SU-DHL-6 (cell line): ENCODE measurements at regions not wholly inside any gene's neighbourhood (a gene's known extent, or its start where the extent isn't known, plus 50 kb on each side); places are given as distances from the start of the nearest gene placed in this dataset.

Experiments
- H2AFZ ChIP-seq: fragments of 200-600 bp; sonication (generic); 2 replicates; pipeline ENCODE4 v1.6.1; 2014; ENCODE audit warnings: low read depth, mild to moderate bottlenecking, moderate library complexity, mixed read lengths, antibody characterized with exemption, low read length; ENCODE audit not compliant: severe bottlenecking
- H3F3A ChIP-seq: fragments of 200-600 bp; shearing (Covaris generic); 2 replicates; pipeline ENCODE4 v1.6.0; 2016; ENCODE audit warnings: antibody characterized with exemption, mild to moderate bottlenecking; ENCODE audit not compliant: insufficient read depth
- H3K27ac ChIP-seq: fragments of 200-600 bp; sonication (generic); 2 replicates; pipeline ENCODE4 v1.5.1; 2016; ENCODE audit warnings: low read depth, mild to moderate bottlenecking, low read length, moderate library complexity, mixed read lengths
- H3K27me3 ChIP-seq: fragments of 200-600 bp; sonication (generic), shearing (Covaris generic); 2 replicates; pipeline ENCODE4 v1.6.0; 2014; ENCODE audit warnings: mild to moderate bottlenecking, low read length
- H3K36me3 ChIP-seq: fragments of 200-600 bp; sonication (generic); 2 replicates; pipeline ENCODE4 v1.6.1; 2014; ENCODE audit warnings: mild to moderate bottlenecking, low read length, mixed read lengths
- H3K4me2 ChIP-seq: fragments of 300-600, 200-600 bp; shearing (Covaris generic), sonication (generic); 2 replicates; pipeline ENCODE4 v1.6.0; 2014; ENCODE audit warnings: low read length, low read depth, mild to moderate bottlenecking; ENCODE audit not compliant: poor library complexity, severe bottlenecking
- H3K4me3 ChIP-seq: fragments of 200-600 bp; sonication (generic); 2 replicates; pipeline ENCODE4 v1.5.1; 2014; ENCODE audit warnings: antibody characterized with exemption, low read length, mild to moderate bottlenecking, mixed read lengths; ENCODE audit not compliant: insufficient read depth, poor library complexity, severe bottlenecking
- H3K79me2 ChIP-seq: fragments of 200-600 bp; sonication (generic); 2 replicates; pipeline ENCODE4 v1.6.1; 2014; ENCODE audit warnings: mild to moderate bottlenecking, low read length, moderate library complexity; ENCODE audit not compliant: insufficient read depth
- H3K9ac ChIP-seq: fragments of 200-600 bp; sonication (generic); 2 replicates; pipeline ENCODE4 v1.7.0; 2014; ENCODE audit warnings: mild to moderate bottlenecking, low read length
- H3K9me2 ChIP-seq: fragments of 200-600 bp; sonication (generic); replicated peaks from 2 replicates; pipeline ENCODE4 v1.6.1; 2014; ENCODE audit warnings: low read length; ENCODE audit not compliant: insufficient read depth
- H3K9me3 ChIP-seq: fragments of 200-600 bp; sonication (generic); 2 replicates; pipeline ENCODE4 v1.6.1; 2014; ENCODE audit warnings: low read length, mixed read lengths; ENCODE audit not compliant: insufficient read depth
- H4K20me1 ChIP-seq: fragments of 200-600 bp; sonication (generic); 2 replicates; pipeline ENCODE4 v1.6.1; 2014; ENCODE audit warnings: low read depth, mild to moderate bottlenecking, antibody characterized with exemption, low read length, moderate library complexity, mixed read lengths
- EZH2phosphoT487 ChIP-seq: fragments of 200-600 bp; sonication (generic), shearing (Covaris generic); conservative IDR thresholded peaks from 2 replicates; pipeline ENCODE4 v1.6.1; 2018; ENCODE audit warnings: mild to moderate bottlenecking, antibody characterized with exemption, low read length, moderate library complexity, mixed read lengths
- TF ChIP-seq, protein P1 (sequence below): fragments of 200-600 bp; sonication (generic); IDR thresholded peaks from one replicate; pipeline ENCODE4 v1.5.1; 2017; ENCODE audit warnings: antibody characterized with exemption, mild to moderate bottlenecking, low read length, moderate library complexity; ENCODE audit not compliant: insufficient read depth, poor library complexity, severe bottlenecking

DNA sequence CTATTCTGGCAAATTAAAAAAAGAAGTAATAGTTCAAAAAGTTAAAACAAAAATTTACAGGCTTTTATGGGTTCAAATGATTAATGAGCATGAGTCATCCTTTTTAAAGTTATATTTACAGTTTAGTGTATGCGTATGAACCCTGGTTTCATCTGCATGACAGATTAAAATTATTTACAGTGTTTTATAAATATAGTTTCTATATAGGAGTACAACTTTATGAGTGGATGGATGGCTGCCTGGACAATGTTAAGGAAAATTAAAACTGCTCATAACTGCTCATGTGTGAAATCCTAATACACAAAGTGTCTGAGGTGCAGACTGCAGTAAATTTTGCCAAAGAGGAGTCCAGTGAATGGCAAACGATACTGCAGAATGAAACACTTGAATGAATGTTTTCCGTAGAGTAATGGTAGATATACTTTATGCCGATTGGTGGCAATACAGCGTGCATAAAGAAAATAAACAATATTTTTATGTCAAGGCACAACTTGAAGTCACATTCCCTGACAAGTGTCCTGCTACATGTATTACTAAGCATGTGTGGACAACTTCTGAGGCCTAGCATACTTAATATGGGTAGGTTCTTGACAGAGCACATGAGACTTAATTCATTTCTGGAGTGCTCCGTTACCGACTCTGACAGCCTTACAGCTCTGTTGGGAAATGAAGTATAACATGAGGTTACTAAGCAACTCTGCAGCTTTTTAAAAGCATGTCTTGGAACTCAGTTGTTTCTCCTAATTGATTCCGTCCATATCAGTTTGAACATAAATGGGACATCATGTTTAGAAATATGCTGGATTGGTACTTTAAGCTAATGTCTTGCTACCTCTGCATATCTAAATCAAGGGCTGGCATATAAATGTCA is 985.6 kb upstream of the PCDH7 start:
- Histone ChIP-seq H4K20me1 (no peaks in the 10 kb centered on the region), H2AFZ (no peak overlapping the region), H3F3A (no peaks in the 10 kb centered on the region), H3K27me3 (no peaks in the 10 kb centered on the region), H3K9me3 (0 out of 2 replicates have a peak, but pooled peaks cover 4% of the 10 kb centered on the region), H3K79me2 (no peaks in the 10 kb centered on the region), H3K9ac (no peak overlapping the region), H3K27ac (no peak overlapping the region), H3K4me2 (no peak overlapping the region), H3K4me3 (no peak overlapping the region), H3K9me2 (no peaks in the 10 kb centered on the region), H3K36me3 (no peaks in the 10 kb centered on the region)
- TF ChIP-seq EZH2phosphoT487 = no peak
- TF ChIP-seq, protein P1, sequence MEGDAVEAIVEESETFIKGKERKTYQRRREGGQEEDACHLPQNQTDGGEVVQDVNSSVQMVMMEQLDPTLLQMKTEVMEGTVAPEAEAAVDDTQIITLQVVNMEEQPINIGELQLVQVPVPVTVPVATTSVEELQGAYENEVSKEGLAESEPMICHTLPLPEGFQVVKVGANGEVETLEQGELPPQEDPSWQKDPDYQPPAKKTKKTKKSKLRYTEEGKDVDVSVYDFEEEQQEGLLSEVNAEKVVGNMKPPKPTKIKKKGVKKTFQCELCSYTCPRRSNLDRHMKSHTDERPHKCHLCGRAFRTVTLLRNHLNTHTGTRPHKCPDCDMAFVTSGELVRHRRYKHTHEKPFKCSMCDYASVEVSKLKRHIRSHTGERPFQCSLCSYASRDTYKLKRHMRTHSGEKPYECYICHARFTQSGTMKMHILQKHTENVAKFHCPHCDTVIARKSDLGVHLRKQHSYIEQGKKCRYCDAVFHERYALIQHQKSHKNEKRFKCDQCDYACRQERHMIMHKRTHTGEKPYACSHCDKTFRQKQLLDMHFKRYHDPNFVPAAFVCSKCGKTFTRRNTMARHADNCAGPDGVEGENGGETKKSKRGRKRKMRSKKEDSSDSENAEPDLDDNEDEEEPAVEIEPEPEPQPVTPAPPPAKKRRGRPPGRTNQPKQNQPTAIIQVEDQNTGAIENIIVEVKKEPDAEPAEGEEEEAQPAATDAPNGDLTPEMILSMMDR = no peak

DNA sequence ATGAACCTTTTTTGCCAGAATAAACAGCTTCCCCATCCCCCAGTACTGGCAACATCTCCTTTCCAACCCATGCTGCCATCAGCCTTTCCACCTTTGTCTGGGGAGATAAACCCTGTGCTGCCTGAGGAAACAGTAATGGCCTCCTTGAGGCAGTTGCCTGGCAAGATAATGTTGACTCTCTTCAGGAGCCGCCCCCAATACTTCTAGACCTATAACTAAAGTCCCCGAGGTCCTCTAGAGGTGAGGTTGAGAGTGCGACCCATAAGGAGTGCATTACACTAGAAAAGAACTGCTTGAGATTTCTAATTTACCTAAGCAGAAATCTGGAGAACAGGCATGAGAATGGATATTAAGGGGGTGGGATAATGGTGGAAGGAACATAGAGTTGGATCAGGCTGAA is 963.2 kb upstream of the PCDH7 start:
- Histone ChIP-seq H3K36me3 (no peaks in the 10 kb centered on the region; the same call in 1 of the 2 replicates), H4K20me1 (no peaks in the 10 kb centered on the region), H3K27ac (no peak overlapping the region), H3K27me3 (no peaks in the 10 kb centered on the region), H3F3A (no peaks in the 10 kb centered on the region), H3K4me2 (no peak overlapping the region), H3K4me3 (no peak overlapping the region), H3K79me2 (no peaks in the 10 kb centered on the region), H3K9me2 (no peaks in the 10 kb centered on the region), H3K9me3 (no peaks in the 10 kb centered on the region), H3K9ac (no peak overlapping the region), H2AFZ (no peak overlapping the region)
- TF ChIP-seq EZH2phosphoT487 = no peak
- TF ChIP-seq, protein P1 = no peak

DNA sequence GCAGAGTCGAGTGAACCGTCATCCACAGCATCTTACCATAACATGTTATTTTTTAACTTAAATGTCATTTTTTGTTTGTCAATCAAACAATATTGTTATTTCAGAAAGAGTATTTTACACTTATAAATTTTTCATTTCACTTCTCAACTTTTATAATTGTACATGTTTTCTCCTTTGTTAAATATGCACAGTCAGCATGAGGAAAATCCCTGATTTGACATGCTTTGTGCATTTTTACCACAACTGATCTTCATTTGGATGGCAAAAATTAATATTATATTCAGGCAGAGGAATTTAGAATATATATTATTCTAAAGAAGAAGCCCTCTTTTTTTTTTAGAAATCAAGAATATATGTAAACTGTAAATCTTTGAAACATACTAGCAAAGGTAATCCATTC is 958.0 kb upstream of the PCDH7 start:
- no peaks in the 10 kb centered on the region; the same call in 1 of the 2 replicates for H3K36me3 ChIP-seq
- H3K79me2 ChIP-seq = no peaks in the 10 kb centered on the region
- H2AFZ ChIP-seq = peak overlapping the region; percentile 77
- no peaks in the 10 kb centered on the region for H3K9me2 ChIP-seq
- H3F3A ChIP-seq = no peaks in the 10 kb centered on the region
- H3K27me3 ChIP-seq = no peaks in the 10 kb centered on the region
- no peak overlapping the region for H3K27ac ChIP-seq
- no peak overlapping the region for H3K9ac ChIP-seq
- TF ChIP-seq, protein P1 = no peak
- TF ChIP-seq EZH2phosphoT487 = no peak
- H4K20me1 ChIP-seq = no peaks in the 10 kb centered on the region
- H3K4me2 ChIP-seq = no peak overlapping the region
- no peaks in the 10 kb centered on the region for H3K9me3 ChIP-seq
- H3K4me3 ChIP-seq = no peak overlapping the region
